HUES48 (cell line): ENCODE measurements at regions not wholly inside any gene's neighbourhood (a gene's known extent, or its start where the extent isn't known, plus 50 kb on each side); places are given as distances from the start of the nearest gene placed in this dataset.

ENCODE experiments used
- H3K27ac ChIP-seq: one replicate; pipeline ENCODE4 v1.7.0; 2013; ENCODE audit warnings: low read depth, low read length, inconsistent platforms
- H3K27me3 ChIP-seq: 2 replicates; pipeline ENCODE4 v1.6.1; 2013; ENCODE audit warnings: mild to moderate bottlenecking, low read length; ENCODE audit not compliant: control insufficient read depth, insufficient read depth
- H3K36me3 ChIP-seq: 2 replicates; pipeline ENCODE4 v1.6.1; 2013; ENCODE audit warnings: low read length; ENCODE audit not compliant: control insufficient read depth, insufficient read depth
- H3K4me1 ChIP-seq: 2 replicates; pipeline ENCODE4 v1.6.1; 2013; ENCODE audit warnings: mild to moderate bottlenecking, low read length; ENCODE audit not compliant: control insufficient read depth, insufficient read depth
- H3K4me3 ChIP-seq: 2 replicates; pipeline ENCODE4 v1.5.1; 2013; ENCODE audit warnings: mild to moderate bottlenecking, low read depth, low read length
- H3K9ac ChIP-seq: 2 replicates; pipeline ENCODE4 v1.6.1; 2013; ENCODE audit warnings: mild to moderate bottlenecking, low read depth, low read length, moderate library complexity
- H3K9me3 ChIP-seq: 2 replicates; pipeline ENCODE4 v1.6.1; 2013; ENCODE audit warnings: low read length; ENCODE audit not compliant: control insufficient read depth, insufficient read depth

- H3K4me1 ChIP-seq, result no peaks in the 10 kb centered on the region
- H3K27me3 ChIP-seq, result no peaks in the 10 kb centered on the region
- no peak overlapping the region for H3K27ac ChIP-seq
- H3K4me3 ChIP-seq, result no peak overlapping the region
- H3K36me3 ChIP-seq, result no peaks in the 10 kb centered on the region
- H3K9ac ChIP-seq, result no peak overlapping the region
- H3K9me3 ChIP-seq, result no peaks in the 10 kb centered on the region
Observed at GRCh38 chr6:133753756-133754155, 135.2 kb upstream of the TCF21 start.

- Histone ChIP-seq H3K36me3 (no peaks in the 10 kb centered on the region), H3K9ac (no peak overlapping the region), H3K4me1 (no peaks in the 10 kb centered on the region), H3K27me3 (no peaks in the 10 kb centered on the region), H3K9me3 (no peaks in the 10 kb centered on the region), H3K4me3 (no peak overlapping the region), H3K27ac (no peak overlapping the region)
Observed at GRCh38 chr6:133754298-133754697, 134.6 kb upstream of the TCF21 start.

GRCh38 chr6:133756078-133756695, 132.7 kb upstream of the TCF21 start:
- Histone ChIP-seq H3K36me3 (no peaks in the 10 kb centered on the region), H3K27me3 (no peaks in the 10 kb centered on the region), H3K4me3 (no peak overlapping the region), H3K4me1 (no peaks in the 10 kb centered on the region), H3K9ac (no peak overlapping the region), H3K27ac (no peak overlapping the region), H3K9me3 (no peaks in the 10 kb centered on the region)

- Histone ChIP-seq H3K9me3 (no peaks in the 10 kb centered on the region), H3K27ac (no peak overlapping the region), H3K4me1 (no peaks in the 10 kb centered on the region), H3K36me3 (no peaks in the 10 kb centered on the region), H3K27me3 (no peaks in the 10 kb centered on the region), H3K9ac (no peak overlapping the region), H3K4me3 (no peak overlapping the region)
Observed at GRCh38 chr6:133757335-133757734, 131.6 kb upstream of the TCF21 start.

GRCh38 chr6:133758815-133759335, 130.0 kb upstream of the TCF21 start:
- Histone ChIP-seq H3K9me3 (no peaks in the 10 kb centered on the region), H3K36me3 (no peaks in the 10 kb centered on the region), H3K27me3 (no peaks in the 10 kb centered on the region), H3K9ac (no peak overlapping the region), H3K4me1 (0 out of 2 replicates have a peak, but pooled peaks cover under 1% of the 10 kb centered on the region), H3K27ac (no peak overlapping the region), H3K4me3 (no peak overlapping the region)

- Histone ChIP-seq H3K4me3 (no peak overlapping the region), H3K27me3 (no peaks in the 10 kb centered on the region), H3K9me3 (no peaks in the 10 kb centered on the region), H3K9ac (no peak overlapping the region), H3K4me1 (0 out of 2 replicates have a peak, but pooled peaks cover 4% of the 10 kb centered on the region), H3K36me3 (no peaks in the 10 kb centered on the region), H3K27ac (no peak overlapping the region)
Observed at GRCh38 chr6:133759524-133759923, 129.4 kb upstream of the TCF21 start.

GRCh38 chr6:133761706-133762105, 127.2 kb upstream of the TCF21 start:
- Histone ChIP-seq H3K4me3 (no peak overlapping the region), H3K27me3 (no peaks in the 10 kb centered on the region), H3K27ac (no peak overlapping the region), H3K9ac (no peak overlapping the region), H3K4me1 (0 out of 2 replicates have a peak, but pooled peaks cover 4% of the 10 kb centered on the region), H3K9me3 (no peaks in the 10 kb centered on the region), H3K36me3 (no peaks in the 10 kb centered on the region)

- Histone ChIP-seq H3K4me1 (0 out of 2 replicates have a peak, but pooled peaks cover 4% of the 10 kb centered on the region), H3K9me3 (no peaks in the 10 kb centered on the region), H3K27me3 (no peaks in the 10 kb centered on the region), H3K9ac (no peak overlapping the region), H3K36me3 (no peaks in the 10 kb centered on the region), H3K4me3 (no peak overlapping the region), H3K27ac (no peak overlapping the region)
Observed at GRCh38 chr6:133764008-133764753, 124.7 kb upstream of the TCF21 start.

GRCh38 chr6:133764754-133765208, 124.1 kb upstream of the TCF21 start:
- Histone ChIP-seq H3K27me3 (no peaks in the 10 kb centered on the region), H3K4me1 (0 out of 2 replicates have a peak, but pooled peaks cover 4% of the 10 kb centered on the region), H3K9me3 (no peaks in the 10 kb centered on the region), H3K4me3 (no peak overlapping the region), H3K36me3 (no peaks in the 10 kb centered on the region), H3K9ac (no peak overlapping the region), H3K27ac (no peak overlapping the region)

- no peaks in the 10 kb centered on the region for H3K9me3 ChIP-seq
Observed at GRCh38 chr6:133767357-133767970, 121.4 kb upstream of the TCF21 start.

More at GRCh38 chr6:133767357-133767970, 121.4 kb upstream of the TCF21 start:
- 0 out of 2 replicates have a peak, but pooled peaks cover 4% of the 10 kb centered on the region for H3K4me1 ChIP-seq
- no peak overlapping the region for H3K27ac ChIP-seq
- no peaks in the 10 kb centered on the region for H3K27me3 ChIP-seq
- no peaks in the 10 kb centered on the region for H3K36me3 ChIP-seq
- no peak overlapping the region for H3K4me3 ChIP-seq
- H3K9ac ChIP-seq, result no peak overlapping the region
